ENCODE measurements at regions not wholly inside any gene's neighbourhood (a gene's known extent, or its start where the extent isn't known, plus 50 kb on each side); places are given as distances from the start of the nearest gene placed in this dataset.

- no peak for DNase-seq (ENCODE audit: low read depth)
These were observed 53.8 kb upstream of the ASB18 start for GRCh38 chr2:236317938-236318396.

- DNase-seq (ENCODE audit: low read depth): no peak
These were observed 54.2 kb upstream of the ASB18 start for GRCh38 chr2:236318401-236318800.

DNA sequence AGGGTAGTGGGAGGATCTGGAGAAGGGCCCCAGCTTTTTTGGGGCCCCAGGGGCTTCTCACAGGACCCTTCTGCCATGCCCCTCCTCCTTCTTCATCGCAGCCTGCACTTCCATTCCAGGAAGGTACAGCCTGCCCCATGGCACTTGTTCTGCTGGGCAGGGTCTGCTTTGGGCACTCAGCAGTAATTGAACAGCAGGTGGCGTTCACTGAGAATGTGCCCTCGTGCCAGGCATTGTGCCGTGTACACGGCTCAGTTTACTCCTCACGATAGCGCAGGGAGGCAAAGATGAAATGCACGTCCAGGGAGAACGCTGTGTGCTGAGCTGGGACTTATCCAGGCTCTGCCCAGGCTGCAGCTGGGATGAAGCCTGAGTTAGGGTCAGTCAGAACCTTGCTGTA is 54.8 kb upstream of the ASB18 start:
- no peak for DNase-seq (ENCODE audit: low read depth)

- no peak for DNase-seq (ENCODE audit: low read depth)
These were observed 57.2 kb upstream of the ASB18 start for GRCh38 chr2:236321415-236321814.

DNA sequence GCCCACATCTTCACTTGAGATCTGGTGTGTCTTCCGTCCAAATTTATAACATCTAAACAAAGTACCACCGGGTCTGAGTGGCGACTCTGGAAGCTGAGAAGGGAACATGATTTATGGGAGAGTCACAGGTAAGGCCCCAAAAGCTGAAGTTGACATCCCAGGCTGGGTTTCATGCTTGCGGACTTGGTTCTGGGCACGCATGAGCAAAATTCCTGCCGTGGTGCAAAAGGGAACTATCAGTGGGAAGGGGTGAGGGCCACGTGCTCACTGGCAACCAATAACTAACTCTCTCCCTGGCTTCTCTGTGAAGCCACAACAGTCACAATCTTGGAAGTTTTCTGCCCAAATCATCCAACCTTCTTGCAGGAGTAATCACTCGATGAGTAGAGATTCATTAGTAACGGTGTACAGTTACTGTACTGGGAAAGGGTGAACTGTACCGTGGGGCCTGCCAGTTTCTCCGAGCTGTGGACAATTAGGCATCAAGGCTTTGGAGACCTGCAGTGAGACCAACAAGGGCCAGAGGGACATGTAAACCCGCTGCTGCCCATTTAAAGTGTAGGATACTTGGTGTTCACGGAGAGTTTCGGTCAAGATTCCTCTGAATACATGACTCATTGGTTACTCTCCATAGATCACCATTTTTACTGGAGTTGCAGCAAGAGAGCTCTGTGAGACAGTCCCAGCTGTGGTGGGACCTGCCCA is 69.4 kb upstream of the ASB18 start:
- no peak for DNase-seq (ENCODE audit: low read depth)

- DNase-seq (ENCODE audit: low read depth): no peak
These were observed 70.1 kb upstream of the ASB18 start for GRCh38 chr2:236334122-236334876.

GRCh38 chr2:236335696-236336574 is 71.7 kb upstream of the ASB18 start:
- no peak for DNase-seq (ENCODE audit: low read depth)

DNA sequence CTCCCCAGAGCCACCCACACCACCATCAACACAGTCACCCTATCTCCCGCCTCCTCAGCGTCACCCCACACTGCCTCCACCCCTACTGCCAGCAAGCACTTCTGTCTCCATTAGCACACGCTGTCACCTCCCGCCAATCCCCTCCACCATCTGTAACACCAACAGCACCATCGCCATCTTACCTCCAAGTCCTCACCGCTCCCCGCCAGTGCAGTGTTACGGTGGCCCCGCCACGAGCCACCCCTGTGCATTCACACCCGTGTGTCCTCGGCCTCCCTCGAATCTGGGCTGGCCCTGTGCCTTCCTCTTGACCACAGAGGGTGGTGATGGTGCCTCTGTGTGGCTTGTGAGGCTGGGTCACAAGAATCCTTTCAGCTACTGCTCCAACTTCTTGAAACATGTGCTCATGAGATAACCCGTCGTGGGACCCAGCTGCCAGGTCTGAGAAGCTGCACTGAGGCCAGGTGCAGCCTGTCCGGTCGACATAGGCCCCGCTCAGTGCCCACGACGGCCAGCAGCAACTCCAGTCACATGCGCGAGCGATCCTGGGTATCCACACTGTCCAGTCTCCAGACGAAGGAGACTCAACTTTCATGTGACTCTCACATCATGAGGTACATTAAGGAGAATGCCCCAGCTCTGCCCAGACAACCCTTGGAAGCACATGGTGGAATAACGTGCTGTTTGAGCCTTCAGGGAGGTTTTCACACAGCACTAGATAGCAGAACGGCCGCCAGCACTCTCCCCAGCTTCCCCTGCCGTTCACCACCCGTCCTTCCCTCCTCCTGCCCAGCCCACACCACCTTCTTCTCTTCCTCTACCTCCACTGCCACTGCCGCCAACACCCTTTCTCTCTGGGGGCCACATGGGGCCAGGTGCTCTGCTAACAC is 72.6 kb upstream of the ASB18 start:
- DNase-seq (ENCODE audit: low read depth): no peak

- DNase-seq (ENCODE audit: low read depth): no peak
These were observed 73.5 kb upstream of the ASB18 start for GRCh38 chr2:236337465-236338325.

DNA sequence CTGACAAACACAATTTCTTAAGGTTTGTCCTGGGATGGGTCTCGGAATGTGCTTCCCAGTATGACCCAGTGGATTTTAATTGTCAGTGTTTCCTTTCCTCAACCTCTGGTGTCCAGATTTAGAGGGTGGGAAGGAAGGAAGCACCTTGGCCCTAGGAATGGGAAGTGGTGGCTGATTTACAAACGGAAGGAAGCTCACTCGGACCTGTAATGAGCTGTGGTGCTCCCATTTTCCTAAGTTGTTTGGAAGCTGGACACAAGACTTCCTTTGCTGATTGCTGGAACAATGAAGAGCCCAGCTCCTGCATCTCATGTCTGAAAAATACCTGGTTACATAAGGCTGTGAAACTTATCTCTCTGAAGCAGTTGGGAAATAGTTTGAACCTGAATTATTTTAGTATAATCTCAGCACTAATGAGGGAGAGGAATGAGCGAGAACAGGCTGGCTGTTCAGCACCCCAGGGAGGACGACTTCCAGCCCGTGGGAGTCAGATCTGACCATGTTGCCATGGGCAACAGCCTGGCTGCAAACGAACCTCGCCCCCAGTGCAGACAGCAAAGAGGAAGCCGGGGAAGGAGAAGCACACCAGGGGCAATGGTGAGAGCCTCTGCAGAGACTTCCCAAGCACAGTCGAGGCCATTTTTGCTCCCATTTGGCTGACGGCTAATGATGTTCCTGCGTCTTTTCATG is 74.4 kb upstream of the ASB18 start:
- no peak for DNase-seq (ENCODE audit: low read depth)

DNA sequence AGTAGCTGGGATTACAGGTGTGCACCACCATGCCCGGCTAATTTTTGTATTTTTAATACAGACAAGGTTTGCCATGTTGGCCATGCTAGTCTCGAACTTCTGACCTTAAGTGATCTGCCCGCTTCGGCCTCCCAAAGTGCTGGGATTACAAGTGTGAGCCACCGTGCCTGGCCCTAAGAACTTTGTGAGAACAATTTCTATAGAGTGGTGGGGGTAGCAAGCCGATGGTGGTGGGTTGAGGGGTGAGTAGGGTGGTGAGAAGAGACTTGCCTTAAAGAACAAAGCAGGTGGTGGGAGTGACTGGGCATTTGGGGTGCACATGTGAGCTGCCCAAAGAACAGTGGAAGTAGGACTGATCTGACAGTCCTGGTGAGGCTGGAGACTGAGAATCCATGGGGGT is 76.0 kb upstream of the ASB18 start:
- no peak for DNase-seq (ENCODE audit: low read depth)

DNA sequence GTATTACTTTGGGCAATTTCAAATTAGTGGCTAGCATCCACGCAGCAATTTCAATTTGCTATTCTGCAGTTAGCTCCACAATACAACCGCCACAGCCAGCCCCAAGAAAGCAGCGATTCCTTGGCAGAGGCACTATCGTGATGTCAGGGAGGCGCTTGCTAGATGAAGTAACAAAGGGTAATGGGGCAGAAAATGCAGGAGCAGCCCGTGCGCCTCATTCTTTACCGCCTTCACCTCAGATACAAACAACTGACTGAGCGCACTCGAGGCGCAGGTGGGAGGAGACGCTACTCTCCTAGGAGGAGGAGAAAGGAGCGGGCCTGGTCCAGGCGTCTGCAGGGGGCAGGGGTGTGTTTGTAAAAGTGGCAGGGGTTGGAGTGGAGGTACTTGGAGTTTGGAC is 76.9 kb upstream of the ASB18 start:
- no peak for DNase-seq (ENCODE audit: low read depth)

DNA sequence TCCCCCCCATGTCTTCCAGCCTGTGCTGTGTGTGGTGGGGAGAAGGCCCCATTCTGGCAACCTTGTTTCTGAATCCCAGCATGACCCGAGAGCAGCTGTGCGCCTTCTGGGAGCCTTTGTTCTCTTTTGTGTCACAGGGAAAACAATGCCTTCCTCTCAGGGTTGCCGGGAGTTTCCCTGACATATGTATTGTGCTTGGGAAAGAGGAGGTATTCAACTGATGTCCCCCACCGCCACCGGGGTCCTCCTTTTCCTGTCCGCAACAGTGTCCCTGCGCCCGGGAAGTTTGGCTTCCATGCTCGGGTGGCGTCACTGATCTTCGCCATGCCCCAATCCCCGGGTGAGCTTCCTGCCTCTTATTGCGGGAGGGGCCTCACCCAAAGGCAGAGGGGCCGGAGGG is 77.5 kb upstream of the ASB18 start:
- DNase-seq (ENCODE audit: low read depth): no peak

- DNase-seq (ENCODE audit: low read depth): no peak
These were observed 78.3 kb upstream of the ASB18 start for GRCh38 chr2:236342507-236342906.

- no peak for DNase-seq (ENCODE audit: low read depth)
These were observed 78.7 kb upstream of the ASB18 start for GRCh38 chr2:236342951-236343350.

DNA sequence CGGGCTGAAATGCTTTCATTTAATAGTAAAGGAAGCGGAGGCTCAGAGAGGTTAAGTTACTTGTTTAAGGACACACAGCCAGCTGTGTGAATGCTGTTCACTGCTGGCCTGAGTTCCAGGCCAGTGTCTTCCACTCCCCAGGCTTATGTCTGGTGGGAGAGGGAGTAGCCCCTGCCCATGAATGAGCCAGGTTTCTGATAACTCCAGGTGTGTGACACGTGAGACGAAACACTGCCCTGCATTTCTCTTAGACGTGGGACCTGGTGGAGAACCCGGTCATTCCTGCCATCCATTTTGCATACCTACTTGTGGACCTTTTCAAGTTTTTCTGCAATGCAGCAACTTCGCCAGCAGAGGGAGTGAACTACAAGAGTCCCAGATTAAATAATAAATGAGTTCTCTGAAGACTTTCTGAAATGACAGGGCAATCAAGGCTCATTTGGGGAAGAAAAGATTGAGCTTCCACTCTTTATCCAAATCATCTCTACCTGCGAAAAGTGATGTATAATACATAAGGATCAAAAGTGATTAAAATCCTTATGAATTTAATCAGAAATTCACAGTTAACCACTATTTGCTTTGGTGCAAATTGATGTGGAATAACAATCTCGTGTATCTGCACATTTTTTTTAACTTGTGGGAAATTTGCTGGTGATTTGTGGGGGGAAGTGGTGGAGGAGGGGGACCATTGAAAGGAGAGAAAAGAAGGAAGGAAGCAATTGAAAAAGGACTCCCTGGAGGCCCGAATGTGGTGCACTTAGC is 79.4 kb upstream of the ASB18 start:
- DNase-seq (ENCODE audit: low read depth): no peak

GRCh38 chr2:236344446-236344845 is 80.2 kb upstream of the ASB18 start:
- no peak for DNase-seq (ENCODE audit: low read depth)

GRCh38 chr2:236345081-236345714 is 81.0 kb upstream of the ASB18 start:
- DNase-seq (ENCODE audit: low read depth): no peak

DNA sequence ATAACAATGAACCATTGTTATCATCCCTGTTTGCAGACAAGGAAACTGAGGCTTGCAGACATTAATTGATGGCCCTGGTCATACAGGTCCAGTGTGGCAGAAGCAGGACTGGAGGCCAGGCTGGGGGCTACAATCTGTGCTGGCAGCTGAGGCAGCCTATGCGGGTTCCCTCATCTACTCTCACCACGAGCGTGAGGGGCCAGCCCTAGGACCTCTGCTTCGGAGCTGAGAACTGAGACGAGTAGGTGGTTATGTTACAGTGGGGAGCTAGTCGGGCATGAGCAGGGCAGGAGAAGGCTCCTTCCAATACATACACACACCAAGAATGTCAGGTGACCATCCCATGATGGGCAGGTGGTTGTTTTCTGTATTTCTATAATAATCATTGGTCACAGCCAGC is 82.2 kb upstream of the ASB18 start:
- no peak for DNase-seq (ENCODE audit: low read depth)

All from activated T-helper 9 cell treated with anti-CD3 and anti-CD28 coated beads, Interleukin-2, amount 50 U/mL, for 16 hours (primary cell).